ENCODE measurements at regions not wholly inside any gene's neighbourhood (a gene's known extent, or its start where the extent isn't known, plus 50 kb on each side); places are given as distances from the start of the nearest gene placed in this dataset.

- TF ChIP-seq CTCF (IDR thresholded peaks at IDR 0.05; ENCODE audit: insufficient read depth, low read length) = no peak
- no peak for TF ChIP-seq SPI1 (IDR thresholded peaks at IDR 0.05; ENCODE audit: borderline replicate concordance, low read depth)
- no peak for TF ChIP-seq POLR2AphosphoS5 (IDR thresholded peaks at IDR 0.05; ENCODE audit: low read depth)
Observed at GRCh38 chrX:150199803-150200202, 163.3 kb upstream of the MAMLD1 start.
